ENCODE measurements at regions not wholly inside any gene's neighbourhood (a gene's known extent, or its start where the extent isn't known, plus 50 kb on each side); places are given as distances from the start of the nearest gene placed in this dataset.

DNA sequence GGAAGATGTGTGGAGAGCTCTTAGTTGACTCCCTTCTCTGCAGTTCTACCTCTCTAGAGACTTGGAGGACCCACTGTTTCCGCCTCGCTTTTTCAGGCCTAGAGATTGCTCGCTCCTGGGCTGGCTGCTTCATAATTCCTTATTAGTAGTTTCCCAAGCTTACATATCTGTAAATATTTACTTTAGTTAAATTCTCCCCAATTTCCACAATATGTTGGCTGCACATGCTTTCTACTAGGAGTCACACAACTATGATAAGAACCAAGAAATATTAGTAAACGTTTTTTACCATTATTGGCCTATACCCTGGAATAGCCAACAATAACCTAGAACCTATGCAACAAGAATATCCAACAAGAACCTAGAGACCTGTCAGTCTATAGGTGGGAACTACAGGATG lies 129.0 kb upstream of the RUNX1 start:
- TF ChIP-seq POLR2A (IDR thresholded peaks at IDR 0.05): no peak
- TF ChIP-seq, protein P1, sequence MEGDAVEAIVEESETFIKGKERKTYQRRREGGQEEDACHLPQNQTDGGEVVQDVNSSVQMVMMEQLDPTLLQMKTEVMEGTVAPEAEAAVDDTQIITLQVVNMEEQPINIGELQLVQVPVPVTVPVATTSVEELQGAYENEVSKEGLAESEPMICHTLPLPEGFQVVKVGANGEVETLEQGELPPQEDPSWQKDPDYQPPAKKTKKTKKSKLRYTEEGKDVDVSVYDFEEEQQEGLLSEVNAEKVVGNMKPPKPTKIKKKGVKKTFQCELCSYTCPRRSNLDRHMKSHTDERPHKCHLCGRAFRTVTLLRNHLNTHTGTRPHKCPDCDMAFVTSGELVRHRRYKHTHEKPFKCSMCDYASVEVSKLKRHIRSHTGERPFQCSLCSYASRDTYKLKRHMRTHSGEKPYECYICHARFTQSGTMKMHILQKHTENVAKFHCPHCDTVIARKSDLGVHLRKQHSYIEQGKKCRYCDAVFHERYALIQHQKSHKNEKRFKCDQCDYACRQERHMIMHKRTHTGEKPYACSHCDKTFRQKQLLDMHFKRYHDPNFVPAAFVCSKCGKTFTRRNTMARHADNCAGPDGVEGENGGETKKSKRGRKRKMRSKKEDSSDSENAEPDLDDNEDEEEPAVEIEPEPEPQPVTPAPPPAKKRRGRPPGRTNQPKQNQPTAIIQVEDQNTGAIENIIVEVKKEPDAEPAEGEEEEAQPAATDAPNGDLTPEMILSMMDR (IDR thresholded peaks at IDR 0.05): no peak

Measured in heart left ventricle (tissue), 13 donors.